ENCODE measurements at regions not wholly inside any gene's neighbourhood (a gene's known extent, or its start where the extent isn't known, plus 50 kb on each side); places are given as distances from the start of the nearest gene placed in this dataset.

DNA sequence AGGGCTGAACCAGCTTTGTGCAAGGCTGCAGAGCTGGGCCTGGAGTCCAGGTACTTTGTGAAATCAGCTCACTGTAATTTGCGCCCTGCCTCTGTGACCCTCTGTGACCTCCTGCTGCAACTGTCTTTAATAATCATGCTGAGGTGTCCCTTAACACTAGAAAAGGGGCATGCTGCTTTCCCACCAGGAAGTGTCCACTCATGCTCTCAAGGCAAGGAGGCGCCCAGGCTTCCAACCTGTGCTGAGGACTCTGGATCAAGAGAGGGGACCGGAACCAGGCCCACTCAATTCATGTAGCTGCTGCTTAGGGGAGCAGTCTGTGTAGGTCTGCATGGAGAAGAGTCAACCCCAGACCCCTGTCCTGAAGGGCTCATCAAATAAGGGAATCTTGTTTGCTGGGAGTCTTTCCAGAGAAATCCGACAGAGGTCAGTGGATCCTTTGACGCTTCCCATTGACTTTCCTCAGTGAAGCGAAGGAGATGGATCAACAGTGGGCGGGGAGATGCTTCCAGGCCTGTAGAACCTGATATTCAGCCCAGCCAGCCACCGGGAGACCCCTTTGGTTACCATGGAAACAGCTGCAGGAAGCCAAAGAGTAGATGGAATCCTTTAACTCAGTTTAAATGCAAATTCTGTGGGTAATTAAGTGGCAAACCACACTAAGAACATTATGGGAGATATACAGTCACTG, 945.9 kb downstream of the GRID1 start:
- Histone ChIP-seq H3K9me3 (ENCODE audit: control insufficient read depth, low read depth, low read length) (no peaks in the 10 kb centered on the region), H2AK5ac (ENCODE audit: insufficient read length, low read length) (no peak overlapping the region), H3K79me1 (ENCODE audit: insufficient read depth, low read depth, low read length, poor library complexity, severe bottlenecking) (no peaks in the 10 kb centered on the region), H3K56ac (ENCODE audit: insufficient read length, low read depth, low read length) (no peak overlapping the region), H3K14ac (ENCODE audit: insufficient read depth, low read length) (no peak overlapping the region), H2BK15ac (ENCODE audit: low read depth, low read length) (no peak overlapping the region), H4K8ac (replicated peaks; ENCODE audit: insufficient read length, low read depth, low read length) (no peak overlapping the region), H2BK120ac (ENCODE audit: low read depth, low read length, poor library complexity, severe bottlenecking) (no peak overlapping the region), H3K4me1 (ENCODE audit: insufficient read depth, low read length) (no peaks in the 10 kb centered on the region; the same call in 1 of the 2 replicates), H3K27ac (ENCODE audit: insufficient read length, low read depth, low read length) (no peak overlapping the region), H4K91ac (ENCODE audit: insufficient read length, low read depth, low read length) (no peak overlapping the region), H3K23me2 (ENCODE audit: insufficient read length, low read depth, low read length, poor library complexity, severe bottlenecking) (peaks cover 5% of the 10 kb centered on the region), H3K27me3 (ENCODE audit: insufficient read depth, low read length) (no peaks in the 10 kb centered on the region), H2AFZ (ENCODE audit: low read length) (no peak overlapping the region), H2BK20ac (ENCODE audit: low read depth, low read length, poor library complexity, severe bottlenecking) (no peak overlapping the region), H3K79me2 (ENCODE audit: insufficient read depth, low read length) (no peaks in the 10 kb centered on the region), H4K20me1 (ENCODE audit: control insufficient read depth, insufficient read depth, insufficient read length) (no peaks in the 10 kb centered on the region), H2BK12ac (ENCODE audit: insufficient read length, low read depth, low read length) (no peak overlapping the region), H4K5ac (ENCODE audit: insufficient read length, low read depth, low read length) (no peak overlapping the region), H3K4ac (ENCODE audit: low read depth, low read length) (no peak overlapping the region), H3K9ac (ENCODE audit: extremely low read depth, insufficient read length, low read length) (no peak overlapping the region), H3T11ph (ENCODE audit: low read length) (no peak overlapping the region), H3K18ac (ENCODE audit: insufficient read length, low read depth, low read length) (no peak overlapping the region), H2BK5ac (ENCODE audit: insufficient read length, low read length) (no peak overlapping the region), H3K4me2 (ENCODE audit: insufficient read depth, insufficient read length, low read length) (no peak overlapping the region), H3K23ac (ENCODE audit: insufficient read length, low read depth, low read length) (no peak overlapping the region)
- TF ChIP-seq, protein P1, sequence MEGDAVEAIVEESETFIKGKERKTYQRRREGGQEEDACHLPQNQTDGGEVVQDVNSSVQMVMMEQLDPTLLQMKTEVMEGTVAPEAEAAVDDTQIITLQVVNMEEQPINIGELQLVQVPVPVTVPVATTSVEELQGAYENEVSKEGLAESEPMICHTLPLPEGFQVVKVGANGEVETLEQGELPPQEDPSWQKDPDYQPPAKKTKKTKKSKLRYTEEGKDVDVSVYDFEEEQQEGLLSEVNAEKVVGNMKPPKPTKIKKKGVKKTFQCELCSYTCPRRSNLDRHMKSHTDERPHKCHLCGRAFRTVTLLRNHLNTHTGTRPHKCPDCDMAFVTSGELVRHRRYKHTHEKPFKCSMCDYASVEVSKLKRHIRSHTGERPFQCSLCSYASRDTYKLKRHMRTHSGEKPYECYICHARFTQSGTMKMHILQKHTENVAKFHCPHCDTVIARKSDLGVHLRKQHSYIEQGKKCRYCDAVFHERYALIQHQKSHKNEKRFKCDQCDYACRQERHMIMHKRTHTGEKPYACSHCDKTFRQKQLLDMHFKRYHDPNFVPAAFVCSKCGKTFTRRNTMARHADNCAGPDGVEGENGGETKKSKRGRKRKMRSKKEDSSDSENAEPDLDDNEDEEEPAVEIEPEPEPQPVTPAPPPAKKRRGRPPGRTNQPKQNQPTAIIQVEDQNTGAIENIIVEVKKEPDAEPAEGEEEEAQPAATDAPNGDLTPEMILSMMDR (conservative IDR thresholded peaks at IDR 0.05), result peak; percentile 41; the same call in 1 of the 3 replicates
- Mint-ChIP-seq H3K27ac (no peak overlapping the region), H3K27me3 (ENCODE audit: low read depth) (no peaks in the 10 kb centered on the region), H3K9me3 (no peaks in the 10 kb centered on the region), H3K36me3 (ENCODE audit: insufficient read depth in 1 of 3, low read depth in 3 of 3) (no peaks in the 10 kb centered on the region; a peak in 1 of 7 replicates), H3K4me3 (no peak overlapping the region), H3K4me1 (peaks cover 19 to 23% of the 10 kb centered on the region in 2 experiments)
- DNase-seq, result peak; percentile 85
- no CpG with 5 or more reads among the region's 8 CpGs for WGBS (ENCODE audit: extremely low coverage, insufficient read length, low lambda C conversion rate)

Data from H9 (cell line).